ENCODE measurements at regions not wholly inside any gene's neighbourhood (a gene's known extent, or its start where the extent isn't known, plus 50 kb on each side); places are given as distances from the start of the nearest gene placed in this dataset.
"Not testable (repeated sequence)": the region's sequence is repeated elsewhere in the genome, so short reads cannot be mapped to it uniquely, and the experiment has no call there.

GRCh38 chr11:49850541-49850940 lies 101.7 kb upstream of the OR4C13 start:
- H3K27me3 ChIP-seq (ENCODE audit: insufficient read depth, low read depth); H3K79me2 ChIP-seq (ENCODE audit: low read depth); H3K9me3 ChIP-seq (ENCODE audit: insufficient read depth, low read depth); H3K27ac ChIP-seq; BruUV-seq (replicated peaks); H3K4me2 ChIP-seq; DNase-seq; H3K4me1 ChIP-seq (replicated peaks; ENCODE audit: insufficient read depth); H3F3A ChIP-seq (ENCODE audit: insufficient read depth, low read depth); H2AFZ ChIP-seq; CTCF ChIA-PET; POLR2A ChIA-PET (ENCODE audit: unreplicated experiment); H3K4me3 ChIP-seq; intact Hi-C loops (cut with micrococcal nuclease; ENCODE audit: unreplicated experiment); H4K20me1 ChIP-seq (ENCODE audit: insufficient read depth); H3K36me3 ChIP-seq (ENCODE audit: low read depth); H3K9me2 ChIP-seq (ENCODE audit: insufficient read depth): not testable (repeated sequence)

GRCh38 chr11:49851511-49851910 lies 100.7 kb upstream of the OR4C13 start:
- intact Hi-C loops (cut with micrococcal nuclease; ENCODE audit: unreplicated experiment) = no loop called here
- H3K4me1 ChIP-seq (replicated peaks; ENCODE audit: insufficient read depth) = no peaks in the 10 kb centered on the region
- H3K9me2 ChIP-seq (ENCODE audit: insufficient read depth) = no peaks in the 10 kb centered on the region
- no peak overlapping the region for H3K4me2 ChIP-seq
- no peak for DNase-seq
- H3F3A ChIP-seq (ENCODE audit: insufficient read depth, low read depth) = no peaks in the 10 kb centered on the region
- BruUV-seq (replicated peaks) = no TSS peak
- H3K36me3 ChIP-seq (ENCODE audit: low read depth) = no peaks in the 10 kb centered on the region
- H3K4me3 ChIP-seq = no peak overlapping the region
- no peak overlapping the region for H3K27ac ChIP-seq
- H3K79me2 ChIP-seq (ENCODE audit: low read depth) = no peaks in the 10 kb centered on the region
- ChIA-PET POLR2A (ENCODE audit: unreplicated experiment) (no interaction called here), CTCF (no interaction called here)
- H2AFZ ChIP-seq = no peak overlapping the region
- no peaks in the 10 kb centered on the region for H3K9me3 ChIP-seq (ENCODE audit: insufficient read depth, low read depth)
- no peaks in the 10 kb centered on the region for H4K20me1 ChIP-seq (ENCODE audit: insufficient read depth)
- no peak for TF ChIP-seq EZH2 (IDR thresholded peaks at IDR 0.05; ENCODE audit: low read depth)
- H3K27me3 ChIP-seq (ENCODE audit: insufficient read depth, low read depth) = no peaks in the 10 kb centered on the region

- no peaks in the 10 kb centered on the region for H3K9me2 ChIP-seq (ENCODE audit: insufficient read depth)
- H3F3A ChIP-seq (ENCODE audit: insufficient read depth, low read depth) = no peaks in the 10 kb centered on the region
- H3K79me2 ChIP-seq (ENCODE audit: low read depth) = no peaks in the 10 kb centered on the region
- TF ChIP-seq CTCF (conservative IDR thresholded peaks at IDR 0.05) (no peak), EZH2 (IDR thresholded peaks at IDR 0.05; ENCODE audit: low read depth) (no peak)
- H3K9me3 ChIP-seq (ENCODE audit: insufficient read depth, low read depth) = no peaks in the 10 kb centered on the region
- ChIA-PET CTCF (no interaction called here), POLR2A (ENCODE audit: unreplicated experiment) (no interaction called here)
- no peaks in the 10 kb centered on the region; the same call in 1 of the 2 replicates for H3K27me3 ChIP-seq (ENCODE audit: insufficient read depth, low read depth)
- H2AFZ ChIP-seq = no peak overlapping the region
- no peaks in the 10 kb centered on the region for H3K4me1 ChIP-seq (replicated peaks; ENCODE audit: insufficient read depth)
- DNase-seq = no peak
- no TSS peak for BruUV-seq (replicated peaks)
- H3K4me3 ChIP-seq = no peak overlapping the region
- no peak overlapping the region for H3K4me2 ChIP-seq
- H3K27ac ChIP-seq = no peak overlapping the region
- intact Hi-C loops (cut with micrococcal nuclease; ENCODE audit: unreplicated experiment) = no loop called here
- no peaks in the 10 kb centered on the region for H3K36me3 ChIP-seq (ENCODE audit: low read depth)
- H4K20me1 ChIP-seq (ENCODE audit: insufficient read depth) = no peaks in the 10 kb centered on the region
Observed at GRCh38 chr11:49851971-49852389, 100.2 kb upstream of the OR4C13 start.

GRCh38 chr11:49888875-49889274 lies 63.3 kb upstream of the OR4C13 start:
- H4K20me1 ChIP-seq (ENCODE audit: insufficient read depth); BruUV-seq (replicated peaks); H3K79me2 ChIP-seq (ENCODE audit: low read depth); H3K4me3 ChIP-seq; intact Hi-C loops (cut with micrococcal nuclease; ENCODE audit: unreplicated experiment); H3K27ac ChIP-seq; H3K4me1 ChIP-seq (replicated peaks; ENCODE audit: insufficient read depth); H3K9me2 ChIP-seq (ENCODE audit: insufficient read depth); CTCF ChIA-PET; H2AFZ ChIP-seq; POLR2A ChIA-PET (ENCODE audit: unreplicated experiment); H3K4me2 ChIP-seq; H3K27me3 ChIP-seq (ENCODE audit: insufficient read depth, low read depth); H3K36me3 ChIP-seq (ENCODE audit: low read depth); H3F3A ChIP-seq (ENCODE audit: insufficient read depth, low read depth); H3K9me3 ChIP-seq (ENCODE audit: insufficient read depth, low read depth): not testable (repeated sequence)
- DNase-seq = peak in 1 of 2 experiments; percentile 2

GRCh38 chr11:49891910-49892671 lies 60.1 kb upstream of the OR4C13 start:
- CTCF ChIA-PET; H3K79me2 ChIP-seq (ENCODE audit: low read depth); H3K9me3 ChIP-seq (ENCODE audit: insufficient read depth, low read depth); H3K27ac ChIP-seq; intact Hi-C loops (cut with micrococcal nuclease; ENCODE audit: unreplicated experiment); BruUV-seq (replicated peaks); H3K4me3 ChIP-seq; H3K9me2 ChIP-seq (ENCODE audit: insufficient read depth); H3K4me2 ChIP-seq; H3K4me1 ChIP-seq (replicated peaks; ENCODE audit: insufficient read depth); H4K20me1 ChIP-seq (ENCODE audit: insufficient read depth); H3K27me3 ChIP-seq (ENCODE audit: insufficient read depth, low read depth); H2AFZ ChIP-seq; H3F3A ChIP-seq (ENCODE audit: insufficient read depth, low read depth); H3K36me3 ChIP-seq (ENCODE audit: low read depth); POLR2A ChIA-PET (ENCODE audit: unreplicated experiment); DNase-seq: not testable (repeated sequence)

- H3K4me3 ChIP-seq; H2AFZ ChIP-seq; intact Hi-C loops (cut with micrococcal nuclease; ENCODE audit: unreplicated experiment); H3K4me1 ChIP-seq (replicated peaks; ENCODE audit: insufficient read depth); H3K36me3 ChIP-seq (ENCODE audit: low read depth); H3K4me2 ChIP-seq; H4K20me1 ChIP-seq (ENCODE audit: insufficient read depth); H3K27me3 ChIP-seq (ENCODE audit: insufficient read depth, low read depth); H3K9me3 ChIP-seq (ENCODE audit: insufficient read depth, low read depth); H3K9me2 ChIP-seq (ENCODE audit: insufficient read depth); DNase-seq; H3K27ac ChIP-seq; H3F3A ChIP-seq (ENCODE audit: insufficient read depth, low read depth); POLR2A ChIA-PET (ENCODE audit: unreplicated experiment); H3K79me2 ChIP-seq (ENCODE audit: low read depth); BruUV-seq (replicated peaks); CTCF ChIA-PET: not testable (repeated sequence)
Observed at GRCh38 chr11:49893442-49893841, 58.7 kb upstream of the OR4C13 start.

Data from PC-9 (cell line).